ENCODE measurements at regions not wholly inside any gene's neighbourhood (a gene's known extent, or its start where the extent isn't known, plus 50 kb on each side); places are given as distances from the start of the nearest gene placed in this dataset.
"Not testable (repeated sequence)": the region's sequence is repeated elsewhere in the genome, so short reads cannot be mapped to it uniquely, and the experiment has no call there.

- Mint-ChIP-seq H3K4me3 (no peak overlapping the region), H3K27ac (no peak overlapping the region), H3K4me1 (no peaks in the 10 kb centered on the region), H3K9me3 (peaks cover 4% of the 10 kb centered on the region), H3K27me3 (ENCODE audit: low read depth) (no peaks in the 10 kb centered on the region), H3K36me3 (no peaks in the 10 kb centered on the region)
- DNase-seq (ENCODE audit: low spot score in 2 of 2, unreplicated experiment in 2 of 2) = no peak
- TF ChIP-seq, protein P1, sequence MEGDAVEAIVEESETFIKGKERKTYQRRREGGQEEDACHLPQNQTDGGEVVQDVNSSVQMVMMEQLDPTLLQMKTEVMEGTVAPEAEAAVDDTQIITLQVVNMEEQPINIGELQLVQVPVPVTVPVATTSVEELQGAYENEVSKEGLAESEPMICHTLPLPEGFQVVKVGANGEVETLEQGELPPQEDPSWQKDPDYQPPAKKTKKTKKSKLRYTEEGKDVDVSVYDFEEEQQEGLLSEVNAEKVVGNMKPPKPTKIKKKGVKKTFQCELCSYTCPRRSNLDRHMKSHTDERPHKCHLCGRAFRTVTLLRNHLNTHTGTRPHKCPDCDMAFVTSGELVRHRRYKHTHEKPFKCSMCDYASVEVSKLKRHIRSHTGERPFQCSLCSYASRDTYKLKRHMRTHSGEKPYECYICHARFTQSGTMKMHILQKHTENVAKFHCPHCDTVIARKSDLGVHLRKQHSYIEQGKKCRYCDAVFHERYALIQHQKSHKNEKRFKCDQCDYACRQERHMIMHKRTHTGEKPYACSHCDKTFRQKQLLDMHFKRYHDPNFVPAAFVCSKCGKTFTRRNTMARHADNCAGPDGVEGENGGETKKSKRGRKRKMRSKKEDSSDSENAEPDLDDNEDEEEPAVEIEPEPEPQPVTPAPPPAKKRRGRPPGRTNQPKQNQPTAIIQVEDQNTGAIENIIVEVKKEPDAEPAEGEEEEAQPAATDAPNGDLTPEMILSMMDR (IDR thresholded peaks at IDR 0.05; ENCODE audit: unreplicated experiment) = no peak
Measured at GRCh38 chr17:13154398-13154797, 136.6 kb upstream of the ELAC2 start.

GRCh38 chr17:13153036-13153435 is 135.2 kb upstream of the ELAC2 start:
- no peak for DNase-seq (ENCODE audit: low spot score in 2 of 2, unreplicated experiment in 2 of 2)
- H3K4me1 Mint-ChIP-seq = no peaks in the 10 kb centered on the region
- H3K4me3 Mint-ChIP-seq = no peak overlapping the region
- H3K27me3 Mint-ChIP-seq (ENCODE audit: low read depth) = no peaks in the 10 kb centered on the region
- TF ChIP-seq, protein P1 (IDR thresholded peaks at IDR 0.05; ENCODE audit: unreplicated experiment) = no peak
- H3K9me3 Mint-ChIP-seq = peaks cover 4% of the 10 kb centered on the region
- no peaks in the 10 kb centered on the region for H3K36me3 Mint-ChIP-seq
- no peak overlapping the region for H3K27ac Mint-ChIP-seq

- Mint-ChIP-seq H3K4me1 (no peaks in the 10 kb centered on the region), H3K36me3 (no peaks in the 10 kb centered on the region), H3K9me3 (peaks cover 4% of the 10 kb centered on the region), H3K4me3 (no peak overlapping the region), H3K27ac (no peak overlapping the region), H3K27me3 (ENCODE audit: low read depth) (no peaks in the 10 kb centered on the region)
- no peak for DNase-seq (ENCODE audit: low spot score in 2 of 2, unreplicated experiment in 2 of 2)
- TF ChIP-seq, protein P1 (IDR thresholded peaks at IDR 0.05; ENCODE audit: unreplicated experiment) = no peak
Measured at GRCh38 chr17:13152501-13152900, 134.7 kb upstream of the ELAC2 start.

DNA sequence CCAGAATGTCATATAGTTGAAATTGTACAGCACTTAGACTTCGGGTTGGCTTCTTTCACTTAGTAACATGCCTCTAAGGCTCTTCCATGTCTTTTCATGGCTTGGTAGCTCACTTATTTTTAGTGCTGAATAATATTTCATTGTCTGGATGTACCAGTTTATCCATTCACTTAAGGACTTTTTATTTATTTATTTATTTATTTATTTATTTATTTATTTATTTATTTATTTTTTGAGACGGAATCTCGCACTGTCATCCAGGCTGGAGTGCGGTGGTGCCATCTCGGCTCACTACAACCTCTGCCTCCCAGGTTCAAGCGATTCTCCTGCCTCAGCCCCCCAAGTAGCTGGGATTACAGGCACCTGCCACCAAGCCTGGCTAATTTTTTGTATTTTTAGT is 132.9 kb upstream of the ELAC2 start:
- H3K9me3 Mint-ChIP-seq; H3K27me3 Mint-ChIP-seq (ENCODE audit: low read depth); DNase-seq (ENCODE audit: low spot score in 2 of 2, unreplicated experiment in 2 of 2); H3K36me3 Mint-ChIP-seq; H3K4me3 Mint-ChIP-seq; H3K4me1 Mint-ChIP-seq; H3K27ac Mint-ChIP-seq: not testable (repeated sequence)

DNA sequence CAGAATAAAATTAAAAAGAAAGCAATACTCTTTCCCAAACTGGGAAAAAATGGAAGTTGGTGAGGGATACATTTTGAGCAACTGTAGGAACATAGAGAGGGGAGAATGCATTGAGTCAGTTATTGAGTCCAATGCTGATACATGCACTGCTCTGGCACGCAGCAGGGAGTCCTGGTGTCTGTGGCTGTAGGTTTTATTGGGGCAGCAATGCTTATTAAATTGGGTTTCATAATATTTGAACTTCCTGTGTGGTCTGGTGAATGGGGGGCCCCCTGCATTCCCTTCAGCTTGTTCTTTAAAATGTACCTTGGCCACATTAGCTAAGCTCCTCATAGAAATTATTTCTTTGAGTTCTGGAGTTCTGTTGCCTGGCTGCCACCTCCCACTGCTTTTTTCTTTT is 125.2 kb upstream of the ELAC2 start:
- Mint-ChIP-seq H3K36me3 (peaks cover 7% of the 10 kb centered on the region), H3K27me3 (ENCODE audit: low read depth) (no peaks in the 10 kb centered on the region), H3K9me3 (peaks cover 19% of the 10 kb centered on the region), H3K4me1 (no peaks in the 10 kb centered on the region), H3K27ac (no peak overlapping the region), H3K4me3 (no peak overlapping the region)
- DNase-seq (ENCODE audit: low spot score in 2 of 2, unreplicated experiment in 2 of 2) = no peak
- TF ChIP-seq, protein P1 (IDR thresholded peaks at IDR 0.05; ENCODE audit: unreplicated experiment) = no peak

DNA sequence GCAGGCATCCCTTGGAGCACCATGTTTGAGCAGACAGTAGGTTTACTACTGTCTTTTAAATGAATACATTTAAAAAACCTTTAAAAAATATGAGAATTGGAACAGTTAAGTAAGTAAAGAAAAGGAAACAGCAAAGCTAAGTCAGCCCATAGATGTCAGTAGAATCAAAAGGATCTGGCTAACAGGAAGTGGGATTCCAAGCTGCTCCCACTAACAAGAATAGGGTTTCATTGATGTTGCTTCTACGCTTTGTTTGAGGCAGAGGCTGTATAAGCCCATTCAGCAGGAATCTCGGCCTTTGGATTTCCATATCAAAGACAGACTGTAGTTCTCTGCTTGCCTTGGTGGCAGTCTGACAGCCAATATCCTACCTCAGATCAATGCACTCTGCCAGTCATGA is 122.9 kb upstream of the ELAC2 start:
- no peak overlapping the region for H3K4me3 Mint-ChIP-seq
- H3K36me3 Mint-ChIP-seq = peaks cover 7% of the 10 kb centered on the region
- DNase-seq (ENCODE audit: low spot score in 2 of 2, unreplicated experiment in 2 of 2) = no peak
- peaks cover 27% of the 10 kb centered on the region for H3K9me3 Mint-ChIP-seq
- no peaks in the 10 kb centered on the region for H3K4me1 Mint-ChIP-seq
- H3K27me3 Mint-ChIP-seq (ENCODE audit: low read depth) = no peaks in the 10 kb centered on the region
- H3K27ac Mint-ChIP-seq = no peak overlapping the region
- TF ChIP-seq, protein P1 (IDR thresholded peaks at IDR 0.05; ENCODE audit: unreplicated experiment) = no peak
